SJSA1 (cell line): ENCODE measurements at regions not wholly inside any gene's neighbourhood (a gene's known extent, or its start where the extent isn't known, plus 50 kb on each side); places are given as distances from the start of the nearest gene placed in this dataset.
"Not testable (repeated sequence)": the region's sequence is repeated elsewhere in the genome, so short reads cannot be mapped to it uniquely, and the experiment has no call there.

Experiments
- DNase-seq, 2 experiments: peaks; one replicate each; pipeline ENCODE4 v3.0.0-alpha.2; 2015 to 2020; ENCODE audit warnings: low spot score in 2 of 2, low read depth in 1 of 2
- H3K27ac ChIP-seq: fragments of 250-450 bp; sonication (Bioruptor Pico); 2 replicates; pipeline ENCODE4 v1.5.1; 2020; ENCODE audit warnings: mild to moderate bottlenecking, moderate library complexity
- H3K27me3 ChIP-seq: fragments of 250-450 bp; sonication (Bioruptor Pico); replicated peaks from 2 replicates; pipeline ENCODE4 v1.5.1; 2020; ENCODE audit warnings: mild to moderate bottlenecking, moderate library complexity
- H3K36me3 ChIP-seq: fragments of 250-450 bp; sonication (Bioruptor Pico); 2 replicates; pipeline ENCODE4 v1.5.1; 2020; ENCODE audit warnings: mild to moderate bottlenecking
- H3K4me1 ChIP-seq: fragments of 250-450 bp; sonication (Bioruptor Pico); replicated peaks from 2 replicates; pipeline ENCODE4 v1.6.1; 2021; ENCODE audit warnings: mild to moderate bottlenecking
- H3K4me3 ChIP-seq: fragments of 250-450 bp; sonication (Bioruptor Pico); 2 replicates; pipeline ENCODE4 v1.5.1; 2020; ENCODE audit warnings: mild to moderate bottlenecking
- H3K9me3 ChIP-seq: fragments of 250-450 bp; sonication (Bioruptor Pico); replicated peaks from 2 replicates; pipeline ENCODE4 v1.5.1; 2020; ENCODE audit warnings: mild to moderate bottlenecking

DNA sequence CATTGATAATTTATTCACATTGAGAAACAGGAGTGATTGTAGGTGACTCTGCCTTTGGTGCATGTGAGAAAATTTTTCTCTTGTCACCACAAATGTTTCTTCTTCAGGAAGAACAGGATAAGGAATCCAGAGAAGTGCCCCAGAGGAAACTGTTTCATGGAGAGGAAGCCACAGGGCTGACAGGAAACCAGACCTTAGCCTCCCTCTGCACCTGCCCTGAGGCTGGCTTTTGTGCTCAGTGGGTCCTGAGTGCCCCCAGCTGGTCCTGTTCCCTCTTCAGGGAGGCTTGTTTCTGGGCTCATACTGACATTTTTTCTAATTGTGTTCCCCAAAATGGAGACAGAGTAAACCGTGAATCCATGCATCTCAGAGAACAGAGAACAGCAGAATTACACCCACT, 135.8 kb upstream of the POTEB2 start:
- H3K4me1 ChIP-seq, H3K27me3 ChIP-seq, H3K4me3 ChIP-seq, H3K27ac ChIP-seq, H3K9me3 ChIP-seq, DNase-seq, H3K36me3 ChIP-seq: not testable (repeated sequence)

DNA sequence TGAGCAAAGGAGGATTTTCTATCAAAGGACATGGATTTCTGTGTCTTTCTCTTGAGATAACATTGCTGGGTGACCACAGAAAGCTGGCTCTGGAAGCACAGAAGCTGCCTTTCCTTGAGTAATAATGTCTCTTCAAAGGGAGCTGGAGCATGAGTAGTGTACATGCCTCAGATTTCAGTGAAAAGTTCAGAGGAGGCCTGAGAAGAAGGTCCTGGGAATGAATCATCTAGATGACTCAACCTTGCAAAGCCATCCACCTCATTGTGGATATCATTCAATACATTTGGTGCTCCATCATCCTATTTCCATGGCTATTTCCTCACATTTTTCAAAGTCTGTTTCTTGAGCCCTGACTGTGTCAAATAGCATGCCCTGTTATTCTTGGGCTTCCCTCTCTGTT, 125.6 kb upstream of the POTEB2 start:
- not testable (repeated sequence) for H3K4me3 ChIP-seq, DNase-seq, H3K36me3 ChIP-seq

GRCh38 chr15:20991253-20991652, 125.1 kb upstream of the POTEB2 start:
- not testable (repeated sequence) for DNase-seq, H3K4me1 ChIP-seq, H3K9me3 ChIP-seq, H3K36me3 ChIP-seq, H3K27me3 ChIP-seq, H3K27ac ChIP-seq, H3K4me3 ChIP-seq

More for the DNA sequence above, 125.6 kb upstream of the POTEB2 start:
- not testable (repeated sequence) for H3K9me3 ChIP-seq, H3K27me3 ChIP-seq, H3K4me1 ChIP-seq, H3K27ac ChIP-seq

DNA sequence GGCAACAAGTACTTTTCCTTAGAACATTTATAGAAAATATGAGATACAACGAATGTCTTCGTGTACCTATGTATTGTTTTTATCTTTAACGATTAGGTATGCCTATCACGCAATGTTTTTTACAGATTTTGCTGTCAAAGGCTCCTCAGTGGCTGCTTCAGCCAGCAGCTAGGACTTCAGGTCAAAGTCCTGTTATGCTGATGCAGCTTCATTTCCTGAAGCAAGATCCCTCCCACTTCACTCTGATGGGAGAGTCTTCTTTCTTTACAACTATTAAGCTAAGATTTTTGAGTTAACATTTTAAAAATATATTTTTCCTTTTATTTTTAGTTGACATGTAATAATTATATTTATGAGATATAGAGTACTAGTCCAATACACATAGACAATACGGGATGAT, 120.7 kb upstream of the POTEB2 start:
- H3K9me3 ChIP-seq, DNase-seq, H3K4me3 ChIP-seq, H3K36me3 ChIP-seq, H3K27ac ChIP-seq, H3K4me1 ChIP-seq, H3K27me3 ChIP-seq: not testable (repeated sequence)

DNA sequence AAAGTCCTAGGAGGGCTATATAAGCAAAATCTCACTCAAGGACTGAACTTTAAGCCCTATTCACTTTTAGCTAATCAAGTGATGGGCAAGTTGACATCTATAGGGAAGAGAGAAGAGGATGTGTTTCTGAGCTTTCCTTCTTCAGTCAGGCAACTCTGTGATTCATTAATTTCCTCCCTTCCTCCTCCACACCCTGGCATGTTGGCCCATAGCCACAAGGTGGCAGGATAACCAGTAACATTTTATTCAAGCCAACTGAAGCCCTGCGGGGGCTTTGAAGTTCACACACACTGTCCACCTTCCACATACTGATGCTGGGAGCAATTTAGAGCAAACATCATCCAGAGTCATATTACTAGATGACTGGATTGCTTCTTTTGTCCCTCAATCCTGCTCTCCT, 111.9 kb upstream of the POTEB2 start:
- not testable (repeated sequence) for H3K27ac ChIP-seq, H3K36me3 ChIP-seq, H3K4me1 ChIP-seq, H3K9me3 ChIP-seq, DNase-seq, H3K27me3 ChIP-seq, H3K4me3 ChIP-seq

- H3K27ac ChIP-seq, H3K9me3 ChIP-seq, H3K4me3 ChIP-seq: not testable (repeated sequence)
Observed at GRCh38 chr15:20972762-20973161, 106.6 kb upstream of the POTEB2 start.

DNA sequence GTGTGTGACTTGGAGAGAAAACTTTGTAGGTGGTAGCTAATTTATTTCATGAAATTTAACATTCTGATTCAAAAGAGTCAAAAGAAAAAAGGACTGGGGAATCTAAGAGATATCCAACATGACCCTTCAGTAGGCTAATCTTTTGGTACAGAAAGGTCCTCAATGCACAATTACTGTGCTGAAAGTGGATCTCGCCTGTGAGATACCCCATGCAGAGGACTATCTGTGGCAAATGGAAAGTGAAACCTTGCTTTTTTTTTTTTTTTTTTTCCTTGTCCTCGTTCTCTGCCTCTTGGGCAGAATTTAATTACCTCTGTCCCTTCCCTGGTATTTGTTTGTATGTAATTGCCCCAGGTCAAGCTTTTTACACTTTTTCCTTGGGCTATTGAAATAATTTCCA, 93.2 kb upstream of the POTEB2 start:
- not testable (repeated sequence) for H3K4me1 ChIP-seq, H3K27ac ChIP-seq, H3K36me3 ChIP-seq, H3K27me3 ChIP-seq, H3K9me3 ChIP-seq, H3K4me3 ChIP-seq, DNase-seq

More at GRCh38 chr15:20972762-20973161, 106.6 kb upstream of the POTEB2 start:
- H3K4me1 ChIP-seq, H3K27me3 ChIP-seq, H3K36me3 ChIP-seq, DNase-seq: not testable (repeated sequence)

DNA sequence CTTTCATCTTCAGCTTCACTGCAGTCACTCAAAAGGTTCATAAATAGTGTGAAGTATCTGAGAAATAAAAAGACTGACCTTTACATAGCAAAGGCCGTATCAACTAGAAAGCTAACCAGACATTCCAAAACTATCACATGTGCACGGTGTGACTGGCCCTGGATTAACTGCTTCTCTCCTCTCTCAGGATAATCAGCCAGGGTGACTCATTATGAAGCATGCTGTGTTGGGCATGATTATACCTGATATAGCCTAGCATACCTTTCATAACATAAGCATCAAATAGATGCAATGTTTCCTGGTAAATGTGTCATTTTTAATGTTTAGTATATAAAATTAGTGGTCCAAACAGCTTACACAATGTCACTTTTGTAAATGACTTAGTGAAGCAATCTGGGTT, 63.2 kb upstream of the POTEB2 start:
- not testable (repeated sequence) for H3K4me1 ChIP-seq, DNase-seq, H3K9me3 ChIP-seq, H3K4me3 ChIP-seq, H3K36me3 ChIP-seq, H3K27ac ChIP-seq, H3K27me3 ChIP-seq
